H1 (cell line): ENCODE measurements at regions not wholly inside any gene's neighbourhood (a gene's known extent, or its start where the extent isn't known, plus 50 kb on each side); places are given as distances from the start of the nearest gene placed in this dataset.

Source experiments
- CTCF ChIA-PET: fragments of 300-600 bp; sonication (Branson Sonifier 250); formaldehyde crosslinking; loops from one replicate; lab custom pipeline; 2021; ENCODE audit not compliant: partially characterized antibody; lab: Charles Lee
- POLR2A ChIA-PET: fragments of 300-600 bp; sonication (Branson Sonifier 250); formaldehyde crosslinking; loops from one replicate; lab custom pipeline; 2021; ENCODE audit warnings: inconsistent platforms; ENCODE audit not compliant: partially characterized antibody; lab: Charles Lee
- DNase-seq, 2 experiments: peaks; one replicate each; pipeline versions ENCODE4 v3.0.0 to v3.0.0-alpha.2; 2010 to 2022; ENCODE audit warnings: low spot score in 2 of 2, low read depth in 1 of 2, mixed read lengths in 1 of 2
- FAIRE-seq: peaks from 2 replicates; lab custom pipeline; 2011; peaks lifted over from hg19 to GRCh38; lab: Jason Lieb, UNC
- H2AFZ ChIP-seq: 2 replicates; pipeline ENCODE4 v1.8.1; 2012; ENCODE audit warnings: low read length, inconsistent platforms
- H2AK5ac ChIP-seq: 2 replicates; pipeline ENCODE4 v1.6.1; 2013; ENCODE audit warnings: low read depth, low read length
- H2BK120ac ChIP-seq: replicated peaks from 2 replicates; pipeline ENCODE3; 2013; ENCODE audit warnings: low read depth, low read length, inconsistent platforms
- H2BK12ac ChIP-seq: 2 replicates; pipeline ENCODE4 v1.6.1; 2013; ENCODE audit warnings: low read depth, low read length
- H2BK15ac ChIP-seq: 2 replicates; pipeline ENCODE4 v1.6.1; 2013; ENCODE audit warnings: low read length
- H2BK20ac ChIP-seq: 2 replicates; pipeline ENCODE4 v1.6.1; 2013; ENCODE audit warnings: low read length
- H2BK5ac ChIP-seq: 2 replicates; pipeline ENCODE4 v1.6.1; 2013; ENCODE audit warnings: low read depth, low read length
- H3K14ac ChIP-seq: 2 replicates; pipeline ENCODE4 v1.6.1; 2013; ENCODE audit warnings: inconsistent platforms; ENCODE audit not compliant: insufficient read length
- H3K18ac ChIP-seq: 2 replicates; pipeline ENCODE4 v1.6.1; 2013; ENCODE audit warnings: low read length; ENCODE audit errors: extremely low read depth
- H3K23ac ChIP-seq: 2 replicates; pipeline ENCODE4 v1.6.1; 2013; ENCODE audit warnings: inconsistent platforms; ENCODE audit not compliant: insufficient read length
- H3K23me2 ChIP-seq: 2 replicates; pipeline ENCODE4 v1.6.1; 2013; ENCODE audit warnings: low read depth, low read length
- H3K27ac ChIP-seq: 2 replicates; pipeline ENCODE4 v1.6.1; 2011; ENCODE audit warnings: low read depth, low read length, inconsistent platforms
- H3K27me3 ChIP-seq, 4 experiments: replicated peaks in 1 of 4; 1 replicate in 1 of 4; 2 replicates in 3 of 4; pipeline versions ENCODE4 v1.6.1 to v1.8.1; 2011 to 2013; ENCODE audit warnings: low read length in 3 of 4, mild to moderate bottlenecking in 3 of 4, inconsistent platforms in 2 of 4, mixed read lengths in 2 of 4, moderate library complexity in 1 of 4; ENCODE audit not compliant: control insufficient read depth in 3 of 4, insufficient read depth in 3 of 4; ENCODE audit errors: extremely low read depth in 1 of 4
- H3K36me3 ChIP-seq, 4 experiments: 2 replicates each; pipeline versions ENCODE4 v1.6.1 to v1.8.1; 2011 to 2013; ENCODE audit warnings: mild to moderate bottlenecking in 4 of 4, low read length in 3 of 4, moderate library complexity in 2 of 4, control low read depth in 1 of 4, inconsistent platforms in 1 of 4; ENCODE audit not compliant: insufficient read depth in 4 of 4, control insufficient read depth in 2 of 4
- H3K4ac ChIP-seq: replicated peaks from 2 replicates; pipeline ENCODE3; 2013; ENCODE audit warnings: low read length, low read depth, mixed read lengths, inconsistent platforms; ENCODE audit not compliant: insufficient read length
- H3K4me1 ChIP-seq, 4 experiments: replicated peaks in 1 of 4; 1 replicate in 1 of 4; 2 replicates in 3 of 4; pipeline versions ENCODE4 v1.6.1 to v1.8.1; 2011 to 2013; ENCODE audit warnings: low read length in 3 of 4, inconsistent platforms in 2 of 4, mixed read lengths in 1 of 4; ENCODE audit not compliant: insufficient read depth in 4 of 4, control insufficient read depth in 3 of 4
- H3K4me2 ChIP-seq, 2 experiments: 2 replicates each; pipeline versions ENCODE4 v1.6.1 to v1.8.1; 2011 to 2013; ENCODE audit warnings: low read depth in 2 of 2, low read length in 2 of 2, control low read depth in 1 of 2, inconsistent platforms in 1 of 2, mild to moderate bottlenecking in 1 of 2; ENCODE audit not compliant: insufficient read depth in 1 of 2
- H3K4me3 ChIP-seq, 4 experiments: fragments of 200-600, 300-600 bp in 1 of 4; sonication (generic), shearing (Covaris generic), sonication (Bioruptor Twin) in 1 of 4; 2 replicates each; pipeline versions ENCODE4 v1.5.1 to v1.8.1; 2011 to 2016; ENCODE audit warnings: low read length in 4 of 4, low read depth in 3 of 4, control low read depth in 2 of 4, inconsistent platforms in 2 of 4, mild to moderate bottlenecking in 2 of 4, mixed read lengths in 1 of 4, moderate library complexity in 1 of 4; ENCODE audit not compliant: insufficient read depth in 2 of 4; ENCODE audit errors: extremely low read depth in 1 of 4
- H3K56ac ChIP-seq: replicated peaks from 2 replicates; pipeline ENCODE3; 2013; ENCODE audit warnings: low read depth, mild to moderate bottlenecking, mixed read lengths, low read length, inconsistent platforms; ENCODE audit not compliant: insufficient read length
- H3K79me1 ChIP-seq: 2 replicates; pipeline ENCODE4 v1.6.1; 2013; ENCODE audit warnings: low read depth, low read length, control low read depth
- H3K79me2 ChIP-seq, 2 experiments: 2 replicates each; pipeline versions ENCODE4 v1.6.1 to v1.8.1; 2012 to 2013; ENCODE audit warnings: low read length in 2 of 2, mild to moderate bottlenecking in 2 of 2, inconsistent platforms in 1 of 2; ENCODE audit not compliant: insufficient read depth in 2 of 2, control insufficient read depth in 1 of 2
- H3K9ac ChIP-seq, 4 experiments: replicated peaks in 1 of 4; 1 replicate in 1 of 4; 2 replicates in 3 of 4; pipeline versions ENCODE4 v1.6.1 to v1.8.1; 2011 to 2013; ENCODE audit warnings: low read depth in 3 of 4, low read length in 3 of 4, control low read depth in 2 of 4, mild to moderate bottlenecking in 2 of 4, moderate library complexity in 2 of 4, inconsistent platforms in 1 of 4; ENCODE audit errors: extremely low read depth in 1 of 4
- H3K9me3 ChIP-seq, 2 experiments: 2 replicates each; pipeline versions ENCODE4 v1.6.1 to v1.8.1; 2012 to 2013; ENCODE audit warnings: mild to moderate bottlenecking in 2 of 2, moderate library complexity in 2 of 2, control low read depth in 1 of 2, inconsistent platforms in 1 of 2, low read depth in 1 of 2, low read length in 1 of 2, mixed read lengths in 1 of 2; ENCODE audit not compliant: insufficient read depth in 2 of 2
- H4K20me1 ChIP-seq, 2 experiments: replicated peaks in 1 of 2; 2 replicates each; pipeline versions ENCODE3 to v1.8.1; 2011 to 2013; ENCODE audit warnings: inconsistent platforms in 2 of 2, low read length in 2 of 2, mild to moderate bottlenecking in 1 of 2; ENCODE audit not compliant: insufficient read depth in 2 of 2, control insufficient read depth in 1 of 2
- H4K5ac ChIP-seq: 2 replicates; pipeline ENCODE4 v1.6.1; 2013; ENCODE audit warnings: low read length, low read depth, mixed read lengths, inconsistent platforms; ENCODE audit not compliant: insufficient read length
- H4K8ac ChIP-seq: 2 replicates; pipeline ENCODE4 v1.8.0; 2013; ENCODE audit warnings: mild to moderate bottlenecking, moderate library complexity, low read length, inconsistent platforms; ENCODE audit not compliant: insufficient read depth; ENCODE audit errors: extremely low read depth
- H4K91ac ChIP-seq: replicated peaks from 2 replicates; pipeline ENCODE3; 2013; ENCODE audit warnings: low read length, mixed read lengths, inconsistent platforms; ENCODE audit not compliant: insufficient read length
- CBX8 ChIP-seq: fragments of 300-800, 300-1000 bp; sonication (generic); IDR thresholded peaks from 2 replicates; pipeline ENCODE4 v1.7.1; 2016; ENCODE audit warnings: low read depth, low read length, borderline replicate concordance
- CTBP2 ChIP-seq: IDR thresholded peaks from 2 replicates; pipeline ENCODE4 v1.7.0; 2011; ENCODE audit warnings: borderline replicate concordance, mild to moderate bottlenecking, moderate library complexity, mixed read lengths, low read length; ENCODE audit not compliant: insufficient read depth, insufficient read length
- EP300 ChIP-seq, 2 experiments: IDR thresholded peaks; 1 replicate in 1 of 2; 2 replicates in 1 of 2; pipeline ENCODE4 v1.6.1; 2011 to 2012; ENCODE audit warnings: low read depth in 2 of 2, low read length in 2 of 2, mild to moderate bottlenecking in 2 of 2, borderline replicate concordance in 1 of 2, inconsistent platforms in 1 of 2, moderate library complexity in 1 of 2
- KDM1A ChIP-seq: fragments of 200-600, 300-600 bp; sonication (generic); IDR thresholded peaks from 2 replicates; pipeline ENCODE4 v1.7.1; 2016; ENCODE audit warnings: mild to moderate bottlenecking, low read length, borderline replicate concordance
- SUZ12 ChIP-seq: fragments of 200-600 bp; sonication (generic); IDR thresholded peaks from 2 replicates; pipeline ENCODE4 v1.6.1; 2012; ENCODE audit warnings: mild to moderate bottlenecking, inconsistent platforms, low read length, moderate library complexity, mixed read lengths
- TEAD4 ChIP-seq: IDR thresholded peaks from 2 replicates; pipeline ENCODE4 v1.6.1; 2012; ENCODE audit warnings: low read depth, low read length, inconsistent platforms, mixed read lengths
- WGBS, 2 experiments: shearing (Covaris generic) in 1 of 2; methylation state at CpG; one replicate each; pipeline versions ENCODE4 v1.1.6 to v1.1.7; 2013 to 2015; ENCODE audit warnings: low lambda C conversion rate in 2 of 2, mixed read lengths in 2 of 2, inconsistent platforms in 1 of 2, low coverage in 1 of 2, missing lambda C conversion rate in 1 of 2; ENCODE audit not compliant: insufficient replicate concordance in 2 of 2, insufficient coverage in 1 of 2, insufficient read length in 1 of 2; ENCODE audit errors: extremely low coverage in 1 of 2, missing lambda C conversion rate in 1 of 2; 5-methylcytosine and 5-hydroxymethylcytosine counted together

GRCh38 chr6:21856456-21856825 is 262.9 kb downstream of the SOX4 start:
- CTCF ChIA-PET, result interaction anchor here (1.0 to 1.4 kb wide), 2 partner anchors 9 to 79 kb away, joined by 4 read pairs; no protein-coding TSS in a partner anchor
- no peak for FAIRE-seq

More at GRCh38 chr6:21856456-21856825, 262.9 kb downstream of the SOX4 start:
- no peak overlapping the region for H4K8ac ChIP-seq
- H2AK5ac ChIP-seq, result no peak overlapping the region
- peaks cover 0 to 73% of the 10 kb centered on the region in 2 experiments; a peak in 3 of 4 replicates for H3K79me2 ChIP-seq
- H2BK12ac ChIP-seq, result no peak overlapping the region
- H2BK120ac ChIP-seq, result no peak overlapping the region
- H4K5ac ChIP-seq, result no peak overlapping the region
- H3K23me2 ChIP-seq, result no peaks in the 10 kb centered on the region
- H3K14ac ChIP-seq, result no peak overlapping the region
- H3K23ac ChIP-seq, result no peak overlapping the region
- no peak overlapping the region for H3K27ac ChIP-seq
- no peak for TF ChIP-seq CTBP2
- TF ChIP-seq CBX8, result no peak
- TF ChIP-seq KDM1A, result no peak
- no peak for TF ChIP-seq EP300 (IDR thresholded peaks at IDR 0.05; ENCODE audit: borderline replicate concordance in 1 of 2, low read depth in 2 of 2, low read length in 2 of 2)
- TF ChIP-seq SUZ12, result no peak
- no peak for TF ChIP-seq TEAD4
- H2BK5ac ChIP-seq, result no peak overlapping the region
- WGBS, 2 experiments, result 11% methylated on average over 1 of the region's 1 CpG; no CpG with 5 or more reads in 1 of the 2 experiments
- no peak overlapping the region for H2BK15ac ChIP-seq
- H3K18ac ChIP-seq, result no peak overlapping the region
- no peak overlapping the region for H3K4me2 ChIP-seq
- POLR2A ChIA-PET, result interaction anchor here (1.2 kb wide), 2 partner anchors 45 to 261 kb away, joined by 3 to 4 read pairs; no protein-coding TSS in a partner anchor
- H3K4me3 ChIP-seq, result no peak overlapping the region
- no peaks in the 10 kb centered on the region for H3K9me3 ChIP-seq
- H3K9ac ChIP-seq, result no peak overlapping the region
- peaks cover 0 to 2% (median 0%) of the 10 kb centered on the region in 4 experiments; a peak in 1 of 8 replicates for H3K36me3 ChIP-seq
- H3K56ac ChIP-seq, result no peak overlapping the region
- DNase-seq, result no peak
- H3K4ac ChIP-seq, result no peak overlapping the region
- H2AFZ ChIP-seq, result no peak overlapping the region
- no peak overlapping the region for H2BK20ac ChIP-seq
- H4K20me1 ChIP-seq, result peaks cover 0 to 4% of the 10 kb centered on the region in 2 experiments
- H3K79me1 ChIP-seq, result peaks cover 3% of the 10 kb centered on the region; the same call in 1 of the 2 replicates
- no peak overlapping the region for H4K91ac ChIP-seq
- H3K4me1 ChIP-seq, result no peaks in the 10 kb centered on the region
- no peaks in the 10 kb centered on the region for H3K27me3 ChIP-seq
